HG03139 (cell line): ENCODE measurements at regions not wholly inside any gene's neighbourhood (a gene's known extent, or its start where the extent isn't known, plus 50 kb on each side); places are given as distances from the start of the nearest gene placed in this dataset.
"Not testable (repeated sequence)": the region's sequence is repeated elsewhere in the genome, so short reads cannot be mapped to it uniquely, and the experiment has no call there.

Experiments
- ATAC-seq: cut with Tn5 transposase; IDR thresholded peaks from one replicate; pipeline ENCODE4 v1.9.1; 2021; ENCODE audit not compliant: unreplicated experiment

GRCh38 chr20:6715401-6715941, 52.0 kb upstream of the BMP2 start:
- no peak for ATAC-seq

DNA sequence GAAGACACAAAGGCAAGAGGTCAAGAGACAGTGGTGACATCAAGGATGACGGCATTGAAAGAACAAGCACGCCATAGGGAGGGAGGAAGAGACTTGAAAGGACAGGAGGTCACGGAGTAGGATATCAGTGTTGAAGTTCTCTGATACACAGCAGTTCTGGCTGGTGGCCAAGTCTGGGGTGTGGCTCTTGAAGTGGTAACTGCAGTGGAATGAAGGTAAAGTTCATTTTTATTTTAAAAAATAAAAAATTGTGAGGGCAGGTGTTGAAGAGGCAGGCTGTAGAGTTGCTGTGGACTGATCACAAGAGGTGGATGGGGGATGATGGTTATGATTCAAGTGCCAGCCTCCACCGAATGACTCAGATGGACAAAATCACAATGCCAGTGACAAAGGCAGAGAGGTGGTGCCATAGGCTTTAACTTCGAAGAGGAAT, 53.2 kb upstream of the BMP2 start:
- ATAC-seq: no peak

GRCh38 chr20:6711951-6712649, 55.4 kb upstream of the BMP2 start:
- no peak for ATAC-seq

GRCh38 chr20:6709910-6710595, 57.4 kb upstream of the BMP2 start:
- ATAC-seq: no peak

GRCh38 chr20:6708010-6708409, 59.5 kb upstream of the BMP2 start:
- no peak for ATAC-seq

DNA sequence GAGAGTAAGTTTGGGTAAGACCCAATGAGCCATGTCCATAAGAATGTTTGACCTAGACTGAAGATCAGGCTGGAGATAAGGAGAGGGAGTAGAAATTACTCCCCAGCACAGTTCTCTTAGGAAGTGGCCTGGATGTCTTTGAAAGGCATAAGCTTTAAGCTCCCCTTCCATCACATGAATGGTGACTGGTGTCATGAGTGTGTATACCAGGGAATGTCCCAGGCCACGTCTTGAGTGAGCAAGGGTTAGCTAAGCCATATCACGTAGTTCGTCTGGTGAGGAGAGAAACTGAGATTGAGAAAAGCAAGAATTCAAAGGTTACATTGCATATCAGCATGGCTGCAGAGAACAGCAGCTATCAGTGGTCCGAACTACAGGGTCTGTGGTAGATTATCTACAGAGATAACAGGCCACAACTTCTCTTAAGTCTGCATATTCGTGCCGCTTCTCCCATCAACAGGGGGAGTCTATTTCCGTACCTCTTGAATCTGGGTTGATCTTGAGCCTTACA, 60.1 kb upstream of the BMP2 start:
- no peak for ATAC-seq

- no peak for ATAC-seq
These were observed 61.4 kb upstream of the BMP2 start for GRCh38 chr20:6705926-6706548.

GRCh38 chr20:6705106-6705766, 62.2 kb upstream of the BMP2 start:
- ATAC-seq: no peak

DNA sequence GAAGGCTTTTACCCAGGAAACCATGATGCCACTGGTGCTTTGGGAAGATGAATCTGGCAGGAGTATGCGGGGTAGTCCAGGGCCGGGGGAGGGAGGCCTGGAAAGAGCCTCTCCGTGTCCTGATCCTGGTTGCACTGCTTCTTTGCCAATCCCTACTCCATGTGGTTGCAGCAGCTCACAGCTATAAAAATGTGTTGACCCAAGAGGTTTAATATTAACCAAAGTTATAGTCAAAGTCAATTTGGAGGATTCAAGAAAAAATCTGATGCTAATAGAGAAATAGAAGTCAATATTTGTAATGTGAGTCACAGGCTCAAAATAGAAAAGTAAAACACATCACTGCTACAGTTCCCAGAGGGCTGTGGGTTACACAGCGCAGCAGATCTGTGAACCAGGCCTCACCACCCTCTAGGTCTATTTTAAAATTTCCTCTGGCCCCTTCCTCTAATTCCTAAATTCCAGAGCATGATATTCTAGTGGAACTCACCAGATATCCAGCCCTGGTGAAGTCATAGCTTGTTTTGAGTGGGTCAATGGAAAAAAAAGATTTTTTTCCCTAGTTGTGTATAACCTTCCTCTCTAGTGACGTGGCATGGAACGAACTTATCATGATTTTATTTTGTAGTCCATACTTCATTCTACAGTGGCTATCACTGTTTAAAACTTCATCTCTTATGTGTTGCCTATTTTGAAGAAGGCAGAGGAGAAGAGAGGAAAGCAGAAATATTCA, 63.2 kb upstream of the BMP2 start:
- no peak for ATAC-seq

DNA sequence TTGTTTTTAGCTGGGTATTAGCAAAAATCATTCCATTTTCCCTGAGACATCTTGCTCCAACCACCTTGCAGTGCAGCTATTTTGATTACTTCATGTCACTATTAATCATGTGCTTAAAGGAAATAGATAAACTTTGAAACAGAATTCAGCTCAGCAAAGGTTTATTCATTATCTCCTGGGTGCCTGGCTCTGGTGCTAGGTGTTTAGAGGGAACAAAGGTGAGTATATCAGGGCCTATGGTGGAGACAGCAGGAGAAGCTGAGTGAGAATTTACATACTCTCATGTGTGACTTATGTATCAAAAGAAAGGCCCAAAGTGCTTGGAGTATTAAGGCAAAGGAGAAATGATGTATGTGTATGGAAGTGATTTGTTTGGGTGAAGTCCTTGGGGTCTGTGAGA, 63.8 kb upstream of the BMP2 start:
- no peak for ATAC-seq

GRCh38 chr20:6703047-6703446, 64.4 kb upstream of the BMP2 start:
- ATAC-seq: no peak

DNA sequence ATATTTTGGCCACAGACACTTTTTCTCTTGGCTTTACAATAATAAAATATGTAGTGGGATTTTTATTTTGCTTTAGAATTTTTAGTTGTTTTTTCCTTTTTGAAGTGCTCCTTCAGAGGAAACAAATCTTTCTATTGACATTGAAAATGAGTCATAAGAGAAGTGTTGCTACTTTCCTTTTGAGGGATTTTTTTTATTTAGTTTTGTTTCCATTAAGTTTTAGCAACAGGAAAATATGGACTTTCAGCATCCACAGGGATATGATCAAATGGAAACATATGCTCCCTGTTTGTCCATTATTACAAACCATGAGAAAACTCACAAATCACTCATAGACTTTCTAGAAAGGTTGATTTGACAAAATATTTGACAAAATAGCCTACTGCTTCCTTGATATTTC, 65.3 kb upstream of the BMP2 start:
- ATAC-seq: no peak

GRCh38 chr20:6700563-6701329, 66.7 kb upstream of the BMP2 start:
- no peak for ATAC-seq

DNA sequence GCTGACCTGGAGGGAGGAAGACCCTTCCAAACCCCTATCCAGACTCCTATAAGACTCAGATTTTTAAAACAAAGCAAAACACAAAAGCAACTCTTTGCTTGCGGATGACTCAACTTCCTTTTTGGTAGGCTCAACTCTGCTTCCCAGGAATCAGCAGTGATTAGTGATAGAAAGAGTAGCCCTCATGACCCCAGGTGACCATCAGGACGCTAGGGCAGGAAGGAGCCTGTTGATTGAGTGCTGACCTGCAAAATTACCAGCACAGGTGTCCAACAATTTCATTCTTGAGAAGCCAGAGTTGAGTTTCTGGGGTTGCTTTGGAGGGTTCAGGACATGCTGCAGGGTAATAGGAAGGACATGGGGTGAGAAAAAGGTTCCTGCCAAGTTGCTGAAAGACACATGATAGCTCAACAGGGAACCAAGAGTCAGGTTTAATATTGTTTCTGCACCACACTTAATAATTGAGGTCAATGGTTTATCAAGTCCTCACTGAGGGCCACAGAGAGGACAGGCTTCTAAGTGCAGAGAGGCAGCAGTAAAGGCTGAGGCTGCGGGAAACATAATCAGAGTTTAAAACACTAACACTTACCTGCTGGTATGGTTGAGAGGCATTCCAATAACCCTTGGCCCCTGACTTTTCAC, 67.4 kb upstream of the BMP2 start:
- no peak for ATAC-seq

DNA sequence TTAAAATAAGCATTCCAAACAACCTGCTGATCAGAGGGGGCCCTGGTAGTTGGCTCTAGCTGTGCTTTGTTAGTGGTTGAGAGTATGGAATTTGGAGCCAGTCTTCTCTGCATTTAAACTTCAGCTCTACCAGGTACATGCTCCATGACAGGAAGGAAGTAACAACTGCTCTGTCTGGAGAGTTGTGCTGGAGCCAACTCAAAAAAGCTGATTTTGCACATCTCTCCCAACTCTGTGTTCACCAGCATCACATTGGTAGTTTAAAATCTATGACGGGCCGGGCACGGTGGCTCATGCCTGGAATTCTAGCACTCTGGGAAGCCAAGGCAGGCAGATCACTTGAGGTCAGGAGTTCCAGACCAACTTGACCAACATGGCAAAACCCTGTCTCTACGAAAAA, 68.8 kb upstream of the BMP2 start:
- no peak for ATAC-seq

GRCh38 chr20:6698056-6698455, 69.4 kb upstream of the BMP2 start:
- ATAC-seq: no peak

DNA sequence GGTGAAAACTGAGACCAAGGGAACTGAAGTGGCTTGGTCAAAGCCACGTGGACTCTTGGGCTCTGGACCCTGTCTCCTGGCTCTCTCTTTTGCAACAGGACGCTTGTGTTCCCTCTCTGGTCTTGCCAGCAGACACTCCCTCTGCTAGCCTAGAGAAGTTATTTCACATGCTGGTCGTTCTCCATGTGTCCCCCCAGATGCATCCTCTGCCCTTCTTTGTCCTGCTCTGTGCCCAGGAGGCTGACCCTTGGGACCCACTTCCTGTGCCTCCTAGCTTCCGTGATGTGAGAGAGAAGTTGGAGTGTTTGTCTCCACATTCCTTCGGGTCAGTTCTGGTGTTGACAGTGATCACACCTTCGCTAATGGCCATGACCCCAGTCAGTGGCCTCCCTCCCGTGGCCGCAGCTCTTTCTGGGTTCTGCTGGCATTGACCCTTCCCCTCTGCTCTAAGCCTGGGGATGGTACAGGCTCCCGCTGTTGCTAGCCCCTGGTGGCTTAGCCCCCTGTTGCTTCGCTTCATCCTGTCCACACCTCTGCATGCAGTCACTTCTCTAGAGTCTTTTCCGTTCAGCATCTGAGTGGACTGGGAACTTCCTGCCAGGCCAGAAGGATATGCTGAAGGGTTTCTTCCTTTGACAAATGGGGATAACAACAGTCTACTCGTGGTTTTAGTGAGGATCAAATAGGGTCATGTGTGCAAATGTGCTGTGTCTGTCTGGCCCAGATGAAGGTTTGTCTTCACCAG, 70.1 kb upstream of the BMP2 start:
- no peak for ATAC-seq

DNA sequence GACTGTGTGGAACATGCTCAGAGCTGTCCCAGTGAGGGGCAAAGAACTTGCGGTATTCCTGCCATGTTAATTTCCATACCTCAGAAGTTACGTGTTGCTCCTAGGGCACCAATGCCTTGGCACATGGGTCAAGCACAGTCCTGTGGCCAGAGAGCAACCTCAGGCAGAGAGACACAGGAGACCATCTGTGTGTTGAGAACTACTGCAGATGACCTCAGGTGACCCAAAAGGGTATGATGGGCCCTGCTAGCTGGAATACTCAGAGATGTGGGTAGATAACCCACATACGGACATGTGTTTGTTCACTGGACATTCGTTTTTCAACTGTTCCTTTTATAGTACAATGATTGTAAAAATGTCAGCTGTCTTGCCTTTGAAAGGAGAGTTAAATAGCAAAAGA, 71.5 kb upstream of the BMP2 start:
- no peak for ATAC-seq

- not testable (repeated sequence) for ATAC-seq
These were observed 73.7 kb upstream of the BMP2 start for GRCh38 chr20:6693808-6694198.
